ENCODE measurements at regions not wholly inside any gene's neighbourhood (a gene's known extent, or its start where the extent isn't known, plus 50 kb on each side); places are given as distances from the start of the nearest gene placed in this dataset.

- DNase-seq, result peak; percentile 70
Observed at GRCh38 chr5:52255308-52255707, 532.4 kb upstream of the ITGA1 start.

- DNase-seq, result peak; percentile 66
Observed at GRCh38 chr5:52262844-52263243, 524.9 kb upstream of the ITGA1 start.

- peak; percentile 100 for DNase-seq
Observed at GRCh38 chr5:52269401-52269800, 518.3 kb upstream of the ITGA1 start.

GRCh38 chr5:52269859-52270258 is 517.9 kb upstream of the ITGA1 start:
- peak; percentile 91 for DNase-seq

- peak; percentile 72 for DNase-seq
Observed at GRCh38 chr5:52275639-52276038, 512.1 kb upstream of the ITGA1 start.

- no peak for DNase-seq
Observed at GRCh38 chr5:52277101-52277500, 510.6 kb upstream of the ITGA1 start.

- no peak for DNase-seq
Observed at GRCh38 chr5:52282647-52283046, 505.1 kb upstream of the ITGA1 start.

GRCh38 chr5:52283221-52283620 is 504.5 kb upstream of the ITGA1 start:
- peak; percentile 58 for DNase-seq

GRCh38 chr5:52300703-52301372 is 486.9 kb upstream of the ITGA1 start:
- DNase-seq, result no peak

GRCh38 chr5:52304816-52305215 is 482.9 kb upstream of the ITGA1 start:
- peak; percentile 18 for DNase-seq

GRCh38 chr5:52328220-52328806 is 459.4 kb upstream of the ITGA1 start:
- DNase-seq, result no peak

- DNase-seq, result no peak
Observed at GRCh38 chr5:52331725-52332124, 456.0 kb upstream of the ITGA1 start.

GRCh38 chr5:52334367-52334766 is 453.3 kb upstream of the ITGA1 start:
- peak; percentile 22 for DNase-seq

GRCh38 chr5:52339285-52339684 is 448.4 kb upstream of the ITGA1 start:
- no peak for DNase-seq

GRCh38 chr5:52342361-52342760 is 445.4 kb upstream of the ITGA1 start:
- DNase-seq, result peak; percentile 80

- DNase-seq, result peak; percentile 87
Observed at GRCh38 chr5:52356311-52356918, 431.3 kb upstream of the ITGA1 start.

- DNase-seq, result peak; percentile 27
Observed at GRCh38 chr5:52359261-52359660, 428.5 kb upstream of the ITGA1 start.

- no peak for DNase-seq
Observed at GRCh38 chr5:52360985-52361384, 426.7 kb upstream of the ITGA1 start.

- DNase-seq, result no peak
Observed at GRCh38 chr5:52374286-52374685, 413.4 kb upstream of the ITGA1 start.

GRCh38 chr5:52375969-52376368 is 411.7 kb upstream of the ITGA1 start:
- DNase-seq, result no peak

- no peak for DNase-seq
Observed at GRCh38 chr5:52376592-52376991, 411.1 kb upstream of the ITGA1 start.

- DNase-seq, result peak; percentile 80
Observed at GRCh38 chr5:52378237-52378636, 409.5 kb upstream of the ITGA1 start.

GRCh38 chr5:52388349-52388748 is 399.4 kb upstream of the ITGA1 start:
- peak; percentile 95 for DNase-seq

- peak; percentile 52 for DNase-seq
Observed at GRCh38 chr5:52392321-52392720, 395.4 kb upstream of the ITGA1 start.

GRCh38 chr5:52409835-52410234 is 377.9 kb upstream of the ITGA1 start:
- DNase-seq, result no peak
